ENCODE measurements at regions not wholly inside any gene's neighbourhood (a gene's known extent, or its start where the extent isn't known, plus 50 kb on each side); places are given as distances from the start of the nearest gene placed in this dataset.

DNA sequence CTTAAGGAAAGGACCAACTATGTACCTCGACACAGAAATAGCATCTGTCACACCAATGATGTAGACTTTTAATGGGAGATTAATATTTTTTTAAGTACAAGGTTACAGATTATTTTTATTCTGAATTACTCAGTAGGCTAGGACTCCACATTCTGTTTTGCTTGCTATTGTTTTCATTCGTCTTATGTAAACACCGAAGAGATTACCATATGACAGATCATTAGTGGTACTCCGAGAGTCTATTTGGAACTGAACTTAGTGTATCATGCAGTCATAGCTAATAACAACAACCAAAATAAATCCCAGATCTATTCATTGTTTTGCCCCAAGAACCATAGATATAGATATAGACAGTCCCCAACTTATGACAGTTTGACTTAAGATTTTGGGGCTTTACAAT is 139.7 kb upstream of the SPRY1 start:
- no peaks in the 10 kb centered on the region for H3K79me2 ChIP-seq (ENCODE audit: control insufficient read depth, low read length)
- no peak for TF ChIP-seq EZH2phosphoT487 (IDR thresholded peaks at IDR 0.05; ENCODE audit: borderline replicate concordance, low read length)
- TF ChIP-seq, protein P1, sequence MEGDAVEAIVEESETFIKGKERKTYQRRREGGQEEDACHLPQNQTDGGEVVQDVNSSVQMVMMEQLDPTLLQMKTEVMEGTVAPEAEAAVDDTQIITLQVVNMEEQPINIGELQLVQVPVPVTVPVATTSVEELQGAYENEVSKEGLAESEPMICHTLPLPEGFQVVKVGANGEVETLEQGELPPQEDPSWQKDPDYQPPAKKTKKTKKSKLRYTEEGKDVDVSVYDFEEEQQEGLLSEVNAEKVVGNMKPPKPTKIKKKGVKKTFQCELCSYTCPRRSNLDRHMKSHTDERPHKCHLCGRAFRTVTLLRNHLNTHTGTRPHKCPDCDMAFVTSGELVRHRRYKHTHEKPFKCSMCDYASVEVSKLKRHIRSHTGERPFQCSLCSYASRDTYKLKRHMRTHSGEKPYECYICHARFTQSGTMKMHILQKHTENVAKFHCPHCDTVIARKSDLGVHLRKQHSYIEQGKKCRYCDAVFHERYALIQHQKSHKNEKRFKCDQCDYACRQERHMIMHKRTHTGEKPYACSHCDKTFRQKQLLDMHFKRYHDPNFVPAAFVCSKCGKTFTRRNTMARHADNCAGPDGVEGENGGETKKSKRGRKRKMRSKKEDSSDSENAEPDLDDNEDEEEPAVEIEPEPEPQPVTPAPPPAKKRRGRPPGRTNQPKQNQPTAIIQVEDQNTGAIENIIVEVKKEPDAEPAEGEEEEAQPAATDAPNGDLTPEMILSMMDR (IDR thresholded peaks at IDR 0.05; ENCODE audit: low read depth, low read length, poor library complexity, severe bottlenecking) = no peak
- H3K4me3 ChIP-seq (ENCODE audit: low read length) = no peak overlapping the region
- H3K9me2 ChIP-seq (replicated peaks; ENCODE audit: control insufficient read depth, low read length) = no peaks in the 10 kb centered on the region
- no peaks in the 10 kb centered on the region for H3F3A ChIP-seq (ENCODE audit: control insufficient read depth, insufficient read depth)
- H3K4me1 ChIP-seq (ENCODE audit: control insufficient read depth, low read length) = peaks cover 8% of the 10 kb centered on the region
- no peaks in the 10 kb centered on the region for H3K27me3 ChIP-seq (ENCODE audit: control insufficient read depth, low read length)
- no peak overlapping the region for H3K4me2 ChIP-seq (ENCODE audit: low read length)
- H3K9me3 ChIP-seq (ENCODE audit: control insufficient read depth, insufficient read depth, low read length) = no peaks in the 10 kb centered on the region
- H3K36me3 ChIP-seq (ENCODE audit: control insufficient read depth, low read length) = no peaks in the 10 kb centered on the region
- no peak overlapping the region for H3K27ac ChIP-seq (ENCODE audit: low read depth, low read length)
- no peaks in the 10 kb centered on the region for H4K20me1 ChIP-seq (ENCODE audit: control insufficient read depth, insufficient read depth, low read depth, low read length)

DNA sequence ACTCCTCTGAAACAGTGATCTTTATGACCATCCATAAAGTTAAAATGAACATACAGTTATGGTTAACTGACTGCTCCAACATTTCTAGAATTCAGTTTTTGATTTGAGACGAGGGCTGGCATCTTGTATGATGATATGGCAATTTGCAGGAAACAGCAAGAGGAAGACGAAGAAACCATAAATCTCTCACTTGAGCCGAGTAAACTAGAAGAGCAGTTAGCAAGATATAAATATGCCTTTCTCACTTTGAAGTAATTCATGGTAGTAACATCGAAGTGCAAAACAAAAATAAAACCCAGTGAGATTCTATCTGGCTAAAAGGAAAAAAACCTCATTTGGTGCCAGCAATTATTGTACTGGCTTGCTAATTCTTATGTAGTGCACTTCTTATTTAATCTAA is 139.0 kb upstream of the SPRY1 start:
- Histone ChIP-seq H3K9me2 (replicated peaks; ENCODE audit: control insufficient read depth, low read length) (no peaks in the 10 kb centered on the region), H3K36me3 (ENCODE audit: control insufficient read depth, low read length) (no peaks in the 10 kb centered on the region), H4K20me1 (ENCODE audit: control insufficient read depth, insufficient read depth, low read depth, low read length) (no peaks in the 10 kb centered on the region), H3K79me2 (ENCODE audit: control insufficient read depth, low read length) (no peaks in the 10 kb centered on the region), H3K27me3 (ENCODE audit: control insufficient read depth, low read length) (no peaks in the 10 kb centered on the region), H3K4me3 (ENCODE audit: low read length) (no peak overlapping the region), H3K9me3 (ENCODE audit: control insufficient read depth, insufficient read depth, low read length) (no peaks in the 10 kb centered on the region), H3K4me1 (ENCODE audit: control insufficient read depth, low read length) (peaks cover 8% of the 10 kb centered on the region), H3K4me2 (ENCODE audit: low read length) (no peak overlapping the region), H3K27ac (ENCODE audit: low read depth, low read length) (no peak overlapping the region), H3F3A (ENCODE audit: control insufficient read depth, insufficient read depth) (no peaks in the 10 kb centered on the region)
- TF ChIP-seq, protein P1 (IDR thresholded peaks at IDR 0.05; ENCODE audit: low read depth, low read length, poor library complexity, severe bottlenecking) = no peak
- no peak for TF ChIP-seq EZH2phosphoT487 (IDR thresholded peaks at IDR 0.05; ENCODE audit: borderline replicate concordance, low read length)

DNA sequence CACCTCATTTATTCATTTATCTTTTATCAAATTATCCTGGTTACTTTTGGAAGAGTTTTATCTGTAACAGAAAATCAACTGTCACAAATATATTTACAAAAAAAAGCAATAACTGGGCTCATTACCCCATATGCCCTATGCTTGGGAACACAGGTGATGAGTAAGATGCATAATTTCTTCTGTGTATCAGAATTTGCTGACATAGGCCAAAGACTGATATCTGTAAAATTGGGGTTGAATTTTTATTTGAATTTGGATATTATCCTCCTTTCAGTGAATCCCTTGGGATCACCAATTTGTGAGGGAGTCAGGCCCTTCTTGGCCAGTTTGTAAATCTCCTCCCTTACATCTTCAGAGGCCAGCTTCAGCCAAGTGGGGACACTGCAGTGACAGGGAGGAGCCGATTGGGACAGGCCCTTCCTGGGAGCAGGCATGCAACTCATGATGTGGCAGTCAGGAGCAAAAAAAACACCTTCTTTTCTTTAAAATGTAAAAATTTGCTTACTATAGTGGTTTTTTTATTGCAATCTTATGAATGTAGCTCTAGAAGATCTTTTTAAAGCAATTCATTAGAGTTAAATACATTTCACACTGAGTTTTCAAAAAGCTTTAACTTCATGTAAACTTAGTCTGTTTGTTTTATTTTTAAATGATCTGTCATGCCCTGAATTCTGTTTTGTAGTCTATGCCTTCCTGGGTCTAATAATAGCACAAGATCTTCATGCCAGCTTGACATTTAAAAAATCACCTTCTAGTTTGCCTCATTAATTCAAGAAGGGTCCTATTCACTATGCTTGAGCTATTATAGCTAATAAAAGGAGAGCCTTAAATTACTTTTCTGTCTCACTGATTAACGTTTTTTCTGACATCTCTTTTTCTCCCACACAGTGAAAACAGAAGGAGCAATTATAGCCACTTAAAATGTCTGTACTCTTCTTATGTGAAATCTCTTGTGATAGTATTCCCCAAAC is 136.6 kb upstream of the SPRY1 start:
- TF ChIP-seq EZH2phosphoT487 (IDR thresholded peaks at IDR 0.05; ENCODE audit: borderline replicate concordance, low read length) = no peak
- TF ChIP-seq, protein P1 (IDR thresholded peaks at IDR 0.05; ENCODE audit: low read depth, low read length, poor library complexity, severe bottlenecking) = no peak
- H4K20me1 ChIP-seq (ENCODE audit: control insufficient read depth, insufficient read depth, low read depth, low read length) = no peaks in the 10 kb centered on the region
- H3K4me3 ChIP-seq (ENCODE audit: low read length) = no peak overlapping the region
- no peaks in the 10 kb centered on the region for H3K27me3 ChIP-seq (ENCODE audit: control insufficient read depth, low read length)
- H3K9me2 ChIP-seq (replicated peaks; ENCODE audit: control insufficient read depth, low read length) = no peaks in the 10 kb centered on the region
- peaks cover 8% of the 10 kb centered on the region for H3K4me1 ChIP-seq (ENCODE audit: control insufficient read depth, low read length)
- no peak overlapping the region for H3K4me2 ChIP-seq (ENCODE audit: low read length)
- no peaks in the 10 kb centered on the region for H3K79me2 ChIP-seq (ENCODE audit: control insufficient read depth, low read length)
- H3K9me3 ChIP-seq (ENCODE audit: control insufficient read depth, insufficient read depth, low read length) = no peaks in the 10 kb centered on the region
- H3K36me3 ChIP-seq (ENCODE audit: control insufficient read depth, low read length) = no peaks in the 10 kb centered on the region
- H3K27ac ChIP-seq (ENCODE audit: low read depth, low read length) = no peak overlapping the region
- H3F3A ChIP-seq (ENCODE audit: control insufficient read depth, insufficient read depth) = no peaks in the 10 kb centered on the region
